ENCODE measurements at regions not wholly inside any gene's neighbourhood (a gene's known extent, or its start where the extent isn't known, plus 50 kb on each side); places are given as distances from the start of the nearest gene placed in this dataset.

- TF ChIP-seq CTCF (IDR thresholded peaks at IDR 0.05; ENCODE audit: low read length) (no peak), EZH2phosphoT487 (IDR thresholded peaks at IDR 0.05; ENCODE audit: low read length) (no peak), EZH2 (optimal IDR thresholded peaks at IDR 0.05; ENCODE audit: low read depth, low read length) (no peak)
Measured at GRCh38 chr7:69109246-69109645, 489.0 kb upstream of the AUTS2 start.
